Vagina (tissue), 2 donors: ENCODE measurements at regions not wholly inside any gene's neighbourhood (a gene's known extent, or its start where the extent isn't known, plus 50 kb on each side); places are given as distances from the start of the nearest gene placed in this dataset.

ENCODE experiments used
- CTCF ChIP-seq, 3 experiments: fragments of 450-650 bp in 2 of 3; fragments of 200-600 bp in 1 of 3; sonication (generic) in 1 of 3; IDR thresholded peaks; one replicate each; pipeline ENCODE4 v1.5.1; 2017 to 2019; ENCODE audit warnings: antibody characterized with exemption in 3 of 3, mild to moderate bottlenecking in 2 of 3, moderate library complexity in 2 of 3
- POLR2A ChIP-seq, 2 donors: fragments of 450-650 bp; IDR thresholded peaks; one replicate each; pipeline ENCODE4 v1.6.1; 2017; ENCODE audit warnings: antibody characterized with exemption in 2 of 2, mild to moderate bottlenecking in 2 of 2, moderate library complexity in 2 of 2
- POLR2AphosphoS5 ChIP-seq, 2 donors: sonication (generic); formaldehyde crosslinking; IDR thresholded peaks; one replicate each; pipeline ENCODE4 v1.9.0; 2017; ENCODE audit warnings: antibody characterized with exemption in 2 of 2, mild to moderate bottlenecking in 2 of 2, low read depth in 1 of 2; ENCODE audit not compliant: insufficient read depth in 1 of 2

GRCh38 chr9:14383773-14384172 is 69.8 kb upstream of the NFIB start:
- TF ChIP-seq POLR2A (IDR thresholded peaks at IDR 0.05), result no peak
- no peak for TF ChIP-seq CTCF (IDR thresholded peaks at IDR 0.05)
- no peak for TF ChIP-seq POLR2AphosphoS5 (IDR thresholded peaks at IDR 0.05; ENCODE audit: insufficient read depth in 1 of 2, low read depth in 1 of 2)
